ENCODE measurements at regions not wholly inside any gene's neighbourhood (a gene's known extent, or its start where the extent isn't known, plus 50 kb on each side); places are given as distances from the start of the nearest gene placed in this dataset.

- H3K36me3 ChIP-seq = no peaks in the 10 kb centered on the region
- H3K27ac ChIP-seq = no peak overlapping the region
- peaks cover 0 to 19% (median 0%) of the 10 kb centered on the region in 6 donors for H3K4me1 ChIP-seq
- intact Hi-C loops (cut with DNase I; ENCODE audit: low total_unique reads) = no loop called here
- no peak for DNase-seq
- H3K9me3 ChIP-seq = no peaks in the 10 kb centered on the region
- no peak overlapping the region for H3K4me3 ChIP-seq
- H3K27me3 ChIP-seq (replicated peaks in 1 of 7) = no peaks in the 10 kb centered on the region
- TF ChIP-seq POLR2A (IDR thresholded peaks at IDR 0.05) (no peak), POLR2AphosphoS5 (IDR thresholded peaks at IDR 0.05) (no peak), CTCF (IDR thresholded peaks at IDR 0.05 in 8 of 11, conservative IDR thresholded peaks at IDR 0.05 in 3 of 11) (no peak)
- 67 to 85% (median 78%) methylated on average over 3 of the region's 3 CpGs for WGBS, 5 donors
Observed at GRCh38 chr3:102000620-102001209, 151.4 kb downstream of the NFKBIZ start.

GRCh38 chr3:102002056-102002455, 152.7 kb downstream of the NFKBIZ start:
- H3K27me3 ChIP-seq (replicated peaks in 1 of 7) = no peaks in the 10 kb centered on the region
- no peak for TF ChIP-seq POLR2A (IDR thresholded peaks at IDR 0.05)
- no peak overlapping the region for H3K27ac ChIP-seq
- peaks cover 0 to 11% (median 0%) of the 10 kb centered on the region in 6 donors for H3K4me1 ChIP-seq
- intact Hi-C loops (cut with DNase I; ENCODE audit: low total_unique reads) = no loop called here
- WGBS, 5 donors = 92 to 99% (median 94%) methylated on average over 1 of the region's 1 CpG
- H3K36me3 ChIP-seq = no peaks in the 10 kb centered on the region
- H3K4me3 ChIP-seq = no peak overlapping the region
- DNase-seq = no peak
- no peaks in the 10 kb centered on the region for H3K9me3 ChIP-seq

GRCh38 chr3:102004561-102004960, 155.2 kb downstream of the NFKBIZ start:
- intact Hi-C loops (cut with DNase I; ENCODE audit: low total_unique reads) = no loop called here
- Histone ChIP-seq H3K4me3 (no peak overlapping the region), H3K9me3 (no peaks in the 10 kb centered on the region), H3K4me1 (peaks cover 0 to 6% (median 0%) of the 10 kb centered on the region in 6 donors), H3K36me3 (no peaks in the 10 kb centered on the region), H3K27ac (no peak overlapping the region), H3K27me3 (replicated peaks in 1 of 7) (no peaks in the 10 kb centered on the region)
- 88 to 94% (median 91%) methylated on average over 2 of the region's 2 CpGs for WGBS, 5 donors
- TF ChIP-seq CTCF (IDR thresholded peaks at IDR 0.05 in 8 of 11, conservative IDR thresholded peaks at IDR 0.05 in 3 of 11) = no peak
- TF ChIP-seq POLR2AphosphoS5 (IDR thresholded peaks at IDR 0.05) = no peak
- TF ChIP-seq POLR2A (IDR thresholded peaks at IDR 0.05) = no peak
- DNase-seq = no peak

GRCh38 chr3:102005551-102005950, 156.2 kb downstream of the NFKBIZ start:
- H3K9me3 ChIP-seq = no peaks in the 10 kb centered on the region
- H3K36me3 ChIP-seq = no peaks in the 10 kb centered on the region

More at GRCh38 chr3:102005551-102005950, 156.2 kb downstream of the NFKBIZ start:
- intact Hi-C loops (cut with DNase I; ENCODE audit: low total_unique reads) = no loop called here
- DNase-seq = no peak
- H3K4me3 ChIP-seq = no peak overlapping the region
- H3K27me3 ChIP-seq (replicated peaks in 1 of 7) = no peaks in the 10 kb centered on the region
- TF ChIP-seq POLR2AphosphoS5 (IDR thresholded peaks at IDR 0.05) (no peak), CTCF (IDR thresholded peaks at IDR 0.05 in 8 of 11, conservative IDR thresholded peaks at IDR 0.05 in 3 of 11) (no peak), POLR2A (IDR thresholded peaks at IDR 0.05) (no peak)
- H3K4me1 ChIP-seq = peaks cover 0 to 3% (median 0%) of the 10 kb centered on the region in 6 donors
- no peak overlapping the region for H3K27ac ChIP-seq

Measured in spleen (tissue), 11 donors.